A549 (cell line): ENCODE measurements at regions not wholly inside any gene's neighbourhood (a gene's known extent, or its start where the extent isn't known, plus 50 kb on each side); places are given as distances from the start of the nearest gene placed in this dataset.

Experiments used
- ATAC-seq, 2 experiments: fragments of 200-7000 bp in 1 of 2; fragments of >200 bp in 1 of 2; cut with Nextera tagmentation in 1 of 2; cut with Tn5 transposase in 1 of 2; 3 replicates each; pipeline versions ENCODE4 v1.8.0 to v1.9.1; 2018 to 2020; ENCODE audit warnings: mild to moderate bottlenecking in 1 of 2, moderate library complexity in 1 of 2
- CTCF ChIA-PET: fragments of 300-600 bp; sonication (Branson Sonifier 250); formaldehyde crosslinking; extraction: SDS; loops from one replicate; lab custom pipeline; 2021; ENCODE audit warnings: antibody characterized with exemption, inconsistent platforms; lab: Yijun Ruan, JAX
- POLR2A ChIA-PET: fragments of 350-600 bp; formaldehyde crosslinking; extraction: SDS; loops from one replicate; lab custom pipeline; 2021; ENCODE audit warnings: antibody characterized with exemption, inconsistent platforms; lab: Yijun Ruan, JAX
- DNase-seq, 2 experiments: peaks; one replicate each; pipeline versions ENCODE4 v3.0.0 to v3.0.0-alpha.2; 2011 to 2016; ENCODE audit warnings: low read depth in 1 of 2, low spot score in 1 of 2
- FAIRE-seq: peaks from 2 replicates; lab custom pipeline; 2011; peaks lifted over from hg19 to GRCh38; lab: Jason Lieb, UNC
- H3K27ac ChIP-seq, 2 experiments: fragments of >200 bp; sonication (Bioruptor Twin); formaldehyde crosslinking; 3 replicates each; pipeline ENCODE4 v1.5.1; 2016 to 2017
- H3K4me1 ChIP-seq: fragments of >200 bp; sonication (Bioruptor Twin); formaldehyde crosslinking; 3 replicates; pipeline ENCODE4 v1.6.1; 2016
- H3K4me2 ChIP-seq: fragments of >200 bp; sonication (Bioruptor Twin); formaldehyde crosslinking; 3 replicates; pipeline ENCODE4 v1.6.1; 2016
- H3K4me3 ChIP-seq: fragments of >200 bp; sonication (Bioruptor Twin); formaldehyde crosslinking; 3 replicates; pipeline ENCODE4 v1.5.1; 2016
- H3K9me3 ChIP-seq: fragments of >200 bp; sonication (Bioruptor Twin); formaldehyde crosslinking; 3 replicates; pipeline ENCODE4 v1.6.1; 2016
- BHLHE40 ChIP-seq: IDR thresholded peaks from 2 replicates; pipeline ENCODE4 v1.6.1; 2012; ENCODE audit warnings: low read depth, low read length, inconsistent platforms
- CBX8 ChIP-seq: fragments of 200-600 bp; sonication (generic); IDR thresholded peaks from 2 replicates; pipeline ENCODE4 v1.6.1; 2016
- EHF ChIP-seq: fragments of 250-450 bp; sonication (Bioruptor Pico); IDR thresholded peaks from 2 replicates; pipeline ENCODE4 v1.5.0; 2020; ENCODE audit warnings: mild to moderate bottlenecking
- EHMT2 ChIP-seq: fragments of 200-600 bp; sonication (generic); IDR thresholded peaks from 2 replicates; pipeline ENCODE4 v1.6.1; 2016; ENCODE audit warnings: antibody characterized with exemption, low read depth, mild to moderate bottlenecking, moderate library complexity
- FOXS1 ChIP-seq: fragments of 250-450 bp; sonication (Bioruptor Pico); IDR thresholded peaks from 2 replicates; pipeline ENCODE4 v1.5.0; 2020; ENCODE audit warnings: mild to moderate bottlenecking, moderate library complexity
- GATA3 ChIP-seq: IDR thresholded peaks from 2 replicates; pipeline ENCODE4 v1.6.1; 2012; ENCODE audit warnings: borderline replicate concordance
- HOXA7 ChIP-seq: fragments of 250-450 bp; sonication (Bioruptor Pico); IDR thresholded peaks from 2 replicates; pipeline ENCODE4 v1.5.0; 2020; ENCODE audit warnings: mild to moderate bottlenecking, moderate library complexity
- HOXB5 ChIP-seq: fragments of 250-450 bp; sonication (Bioruptor Pico); IDR thresholded peaks from 2 replicates; pipeline ENCODE4 v1.5.0; 2020; ENCODE audit warnings: mild to moderate bottlenecking, moderate library complexity
- JUN ChIP-seq, 2 experiments: fragments of >200 bp; sonication (Bioruptor Twin); formaldehyde crosslinking; IDR thresholded peaks; 2 replicates in 1 of 2; 3 replicates in 1 of 2; pipeline ENCODE4 v1.6.1; 2016 to 2017
- JUNB ChIP-seq: fragments of >200 bp; sonication (Bioruptor Twin); formaldehyde crosslinking; IDR thresholded peaks from 2 replicates; pipeline ENCODE4 v1.6.1; 2016
- MAFK ChIP-seq: fragments of 450-650 bp; IDR thresholded peaks from 2 replicates; pipeline ENCODE4 v1.6.1; 2014; ENCODE audit not compliant: partially characterized antibody
- MYC ChIP-seq: IDR thresholded peaks from 2 replicates; pipeline ENCODE4 v1.6.1; 2012; ENCODE audit warnings: mild to moderate bottlenecking, inconsistent platforms, low read length, improper control_type of control experiment, borderline replicate concordance
- NFE2L2 ChIP-seq: fragments of 150-350 bp; conservative IDR thresholded peaks from 2 replicates; pipeline ENCODE4 v1.6.1; 2014; ENCODE audit warnings: low read length
- NPAS2 ChIP-seq: fragments of 250-450 bp; sonication (Bioruptor Pico); IDR thresholded peaks from 2 replicates; pipeline ENCODE4 v1.8.0; 2022; ENCODE audit warnings: mild to moderate bottlenecking, moderate library complexity, borderline replicate concordance
- PHF8 ChIP-seq: fragments of 200-600 bp; sonication (generic); IDR thresholded peaks from 2 replicates; pipeline ENCODE4 v1.6.1; 2016; ENCODE audit warnings: low read depth, mild to moderate bottlenecking, antibody characterized with exemption, moderate library complexity, borderline replicate concordance
- RAD21 ChIP-seq, 2 experiments: fragments of >200 bp in 1 of 2; sonication (Bioruptor Twin) in 1 of 2; formaldehyde crosslinking in 1 of 2; IDR thresholded peaks in 1 of 2; conservative IDR thresholded peaks in 1 of 2; 2 replicates in 1 of 2; 3 replicates in 1 of 2; pipeline ENCODE4 v1.6.1; 2012 to 2018; ENCODE audit warnings: inconsistent platforms in 1 of 2
- RARB ChIP-seq: fragments of 250-450 bp; sonication (Bioruptor Pico); IDR thresholded peaks from 2 replicates; pipeline ENCODE4 v1.8.0; 2021; ENCODE audit warnings: mild to moderate bottlenecking, moderate library complexity
- REST ChIP-seq: fragments of 200-600 bp; sonication (generic); IDR thresholded peaks from 2 replicates; pipeline ENCODE4 v1.6.1; 2016; ENCODE audit warnings: antibody characterized with exemption, mild to moderate bottlenecking, moderate library complexity
- RFX5 ChIP-seq: fragments of 450-650 bp; IDR thresholded peaks from 2 replicates; pipeline ENCODE4 v1.7.1; 2014; ENCODE audit warnings: antibody characterized with exemption, mild to moderate bottlenecking, moderate library complexity
- RNF2 ChIP-seq: fragments of 200-600 bp; sonication (generic); IDR thresholded peaks from 2 replicates; pipeline ENCODE4 v1.6.1; 2016; ENCODE audit warnings: low read depth, mild to moderate bottlenecking, antibody characterized with exemption, moderate library complexity, borderline replicate concordance
- SREBF2 ChIP-seq: fragments of 450-650 bp; IDR thresholded peaks from 2 replicates; pipeline ENCODE4 v1.6.1; 2014; ENCODE audit warnings: mild to moderate bottlenecking, moderate library complexity
- TFCP2L1 ChIP-seq: fragments of 250-450 bp; sonication (Bioruptor Pico); IDR thresholded peaks from 2 replicates; pipeline ENCODE4 v1.5.0; 2021; ENCODE audit warnings: mild to moderate bottlenecking
- TP53 ChIP-seq: fragments of 250-450 bp; sonication (Bioruptor Pico); IDR thresholded peaks from 2 replicates; pipeline ENCODE4 v1.5.0; 2021; ENCODE audit warnings: mild to moderate bottlenecking, moderate library complexity
- USF2 ChIP-seq: fragments of 450-650 bp; IDR thresholded peaks from 2 replicates; pipeline ENCODE4 v1.6.1; 2014; ENCODE audit warnings: antibody characterized with exemption
- ZFP36 ChIP-seq: fragments of 450-650 bp; IDR thresholded peaks from 2 replicates; pipeline ENCODE4 v1.6.1; 2014; ENCODE audit warnings: borderline replicate concordance; ENCODE audit not compliant: partially characterized antibody
- WGBS: methylation state at CpG from one replicate; pipeline ENCODE4 v1.1.6; 2017; ENCODE audit errors: missing lambda C conversion rate; 5-methylcytosine and 5-hydroxymethylcytosine counted together
- TF ChIP-seq, protein P1 (sequence below): fragments of 250-450 bp; sonication (Bioruptor Pico); IDR thresholded peaks from 2 replicates; pipeline ENCODE4 v1.5.0; 2021; ENCODE audit warnings: mild to moderate bottlenecking, moderate library complexity, borderline replicate concordance

DNA sequence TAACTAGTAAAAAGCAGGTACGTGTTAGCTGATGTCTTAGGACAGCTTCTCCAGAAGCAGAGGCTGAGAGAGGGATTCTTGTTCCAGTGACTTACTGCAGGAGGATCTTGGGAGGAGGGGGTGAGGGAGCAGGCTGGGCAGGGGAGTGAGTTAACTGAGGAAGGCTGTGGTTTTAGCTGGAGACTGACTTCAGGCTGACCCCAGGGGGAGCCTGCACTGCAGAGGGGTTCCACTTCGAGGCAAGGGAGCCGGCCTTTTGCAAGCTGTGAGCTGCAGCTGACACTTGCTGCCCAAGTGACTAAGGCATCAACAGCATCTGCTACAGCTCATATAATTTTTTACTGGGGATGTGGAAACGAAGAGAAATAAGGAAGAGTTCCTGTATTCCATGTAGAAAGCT is 50.4 kb upstream of the SOD1 start:
- ChIA-PET POLR2A (no interaction called here), CTCF (interaction anchor here (1.1 to 1.7 kb wide), 3 partner anchors 28 to 510 kb away, joined by 3 to 8 read pairs (median 3); no protein-coding TSS in a partner anchor)
- ATAC-seq (no peak), FAIRE-seq (no peak), DNase-seq (no peak)
- Histone ChIP-seq H3K9me3 (no peaks in the 10 kb centered on the region), H3K4me2 (no peak overlapping the region), H3K4me3 (no peak overlapping the region), H3K4me1 (no peaks in the 10 kb centered on the region), H3K27ac (no peak overlapping the region)
- TF ChIP-seq SREBF2 (no peak), TP53 (CRISPR knock-in tag) (no peak), EHMT2 (no peak), NPAS2 (CRISPR knock-in tag) (no peak), JUNB (no peak), MYC (no peak), HOXB5 (no peak), ZFP36 (no peak), NFE2L2 (no peak), TFCP2L1 (CRISPR knock-in tag) (no peak), USF2 (no peak), MAFK (no peak), PHF8 (no peak), RARB (no peak), RAD21 (conservative IDR thresholded peaks at IDR 0.05 in 1 of 2, IDR thresholded peaks at IDR 0.05 in 1 of 2) (no peak), GATA3 (no peak), BHLHE40 (no peak), CBX8 (no peak)
- TF ChIP-seq, protein P1, sequence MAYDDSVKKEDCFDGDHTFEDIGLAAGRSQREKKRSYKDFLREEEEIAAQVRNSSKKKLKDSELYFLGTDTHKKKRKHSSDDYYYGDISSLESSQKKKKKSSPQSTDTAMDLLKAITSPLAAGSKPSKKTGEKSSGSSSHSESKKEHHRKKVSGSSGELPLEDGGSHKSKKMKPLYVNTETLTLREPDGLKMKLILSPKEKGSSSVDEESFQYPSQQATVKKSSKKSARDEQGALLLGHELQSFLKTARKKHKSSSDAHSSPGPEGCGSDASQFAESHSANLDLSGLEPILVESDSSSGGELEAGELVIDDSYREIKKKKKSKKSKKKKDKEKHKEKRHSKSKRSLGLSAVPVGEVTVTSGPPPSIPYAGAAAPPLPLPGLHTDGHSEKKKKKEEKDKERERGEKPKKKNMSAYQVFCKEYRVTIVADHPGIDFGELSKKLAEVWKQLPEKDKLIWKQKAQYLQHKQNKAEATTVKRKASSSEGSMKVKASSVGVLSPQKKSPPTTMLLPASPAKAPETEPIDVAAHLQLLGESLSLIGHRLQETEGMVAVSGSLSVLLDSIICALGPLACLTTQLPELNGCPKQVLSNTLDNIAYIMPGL (CRISPR knock-in tag) = no peak
- 26% methylated on average over 2 of the region's 4 CpGs for WGBS

- WGBS = 59% methylated on average over 4 of the region's 4 CpGs
- POLR2A ChIA-PET = no interaction called here
Observed at GRCh38 chr21:31607791-31608190, 51.7 kb upstream of the SOD1 start.

GRCh38 chr21:31606081-31606874 is 53.2 kb upstream of the SOD1 start:
- DNase-seq (no peak), ATAC-seq (no peak), FAIRE-seq (no peak)
- no peaks in the 10 kb centered on the region for H3K4me1 ChIP-seq
- no peaks in the 10 kb centered on the region for H3K9me3 ChIP-seq
- no peak overlapping the region for H3K4me3 ChIP-seq
- H3K4me2 ChIP-seq = no peak overlapping the region
- POLR2A ChIA-PET = no interaction called here
- CTCF ChIA-PET = interaction anchor here (0.6 to 2.6 kb wide), 9 partner anchors 10 to 425 kb away, joined by 3 to 9 read pairs (median 4); no protein-coding TSS in a partner anchor
- WGBS = 67% methylated on average over 11 of the region's 11 CpGs
- H3K27ac ChIP-seq = no peak overlapping the region
- TF ChIP-seq HOXB5 = no peak
- no peak for TF ChIP-seq NFE2L2
- TF ChIP-seq EHF = no peak
- TF ChIP-seq, protein P1 (CRISPR knock-in tag) = no peak
- TF ChIP-seq RNF2 = no peak
- no peak for TF ChIP-seq EHMT2
- TF ChIP-seq CBX8 = no peak
- no peak for TF ChIP-seq PHF8
- TF ChIP-seq REST = no peak

More at GRCh38 chr21:31607791-31608190, 51.7 kb upstream of the SOD1 start:
- FAIRE-seq (no peak), DNase-seq (no peak), ATAC-seq (no peak)
- CTCF ChIA-PET = interaction anchor here (0.6 to 1.1 kb wide), 2 partner anchors 409 to 425 kb away, joined by 3 read pairs; no protein-coding TSS in a partner anchor
- no peak overlapping the region for H3K4me3 ChIP-seq
- H3K4me1 ChIP-seq = no peaks in the 10 kb centered on the region
- no peak overlapping the region for H3K4me2 ChIP-seq
- TF ChIP-seq HOXA7 (CRISPR knock-in tag) (no peak), FOXS1 (no peak), JUN (IDR thresholded peaks at IDR 0.05) (no peak), RFX5 (no peak), EHF (no peak)
- TF ChIP-seq, all 56 proteins: peak for 0
- Histone ChIP-seq H3K27ac (no peak overlapping the region), H3K9me3 (no peaks in the 10 kb centered on the region)
